Caco-2 (cell line): ENCODE measurements at regions not wholly inside any gene's neighbourhood (a gene's known extent, or its start where the extent isn't known, plus 50 kb on each side); places are given as distances from the start of the nearest gene placed in this dataset.

Experiments
- BruUV-seq: library from RNA; stranded (reverse); fragments of 400-500 nt; replicated peaks from 2 replicates; lab custom pipeline; 2021; lab: Mats Ljungman, UMichigan
- CTCF ChIA-PET: fragments of 300-600 bp; sonication (Branson Sonifier 250); formaldehyde crosslinking; loops from one replicate; lab custom pipeline; 2022; ENCODE audit warnings: antibody characterized with exemption; lab: Charles Lee
- POLR2A ChIA-PET: fragments of 300-600 bp; sonication (Branson Sonifier 250); formaldehyde crosslinking; loops from one replicate; lab custom pipeline; 2022; ENCODE audit warnings: antibody characterized with exemption; lab: Charles Lee
- DNase-seq, 2 experiments: peaks; one replicate each; pipeline versions ENCODE4 v3.0.0 to v3.0.0-alpha.2; 2020 to 2022
- H3K27me3 ChIP-seq: replicated peaks from 2 replicates; pipeline ENCODE4 v1.6.0; 2011; ENCODE audit warnings: low read length; ENCODE audit not compliant: control insufficient read depth, insufficient read depth
- H3K36me3 ChIP-seq: 2 replicates; pipeline ENCODE4 v1.5.1; 2011; ENCODE audit warnings: low read length; ENCODE audit not compliant: control insufficient read depth, insufficient read depth
- H3K4me1 ChIP-seq: fragments of 250-450 bp; sonication (Bioruptor Pico); 2 replicates; pipeline ENCODE4 v1.5.1; 2020; ENCODE audit warnings: mild to moderate bottlenecking
- H3K4me3 ChIP-seq: 2 replicates; pipeline ENCODE4 v1.5.1; 2011; ENCODE audit warnings: low read depth, mild to moderate bottlenecking, control low read depth, low read length
- H3K9me3 ChIP-seq: fragments of 250-450 bp; sonication (Bioruptor Pico); 2 replicates; pipeline ENCODE4 v1.5.1; 2020; ENCODE audit warnings: mild to moderate bottlenecking, moderate library complexity
- H3K27ac Mint-ChIP-seq: one replicate; pipeline ENCODE4 v1.8.0; 2022; ENCODE audit warnings: mixed read lengths; ENCODE audit not compliant: unreplicated experiment
- H3K27me3 Mint-ChIP-seq: one replicate; pipeline ENCODE4 v1.8.0; 2022; ENCODE audit warnings: mixed read lengths; ENCODE audit not compliant: insufficient read depth, unreplicated experiment
- H3K36me3 Mint-ChIP-seq: one replicate; pipeline ENCODE4 v1.8.0; 2022; ENCODE audit warnings: mild to moderate bottlenecking, mixed read lengths; ENCODE audit not compliant: insufficient read depth, unreplicated experiment
- H3K4me1 Mint-ChIP-seq: one replicate; pipeline ENCODE4 v1.8.0; 2022; ENCODE audit warnings: low read depth, mixed read lengths; ENCODE audit not compliant: unreplicated experiment
- H3K4me3 Mint-ChIP-seq: one replicate; pipeline ENCODE4 v1.8.0; 2022; ENCODE audit warnings: mild to moderate bottlenecking, moderate library complexity, mixed read lengths; ENCODE audit not compliant: unreplicated experiment
- H3K9me3 Mint-ChIP-seq: one replicate; pipeline ENCODE4 v1.8.0; 2022; ENCODE audit warnings: mixed read lengths; ENCODE audit not compliant: unreplicated experiment
- CTCF ChIP-seq, 2 experiments: fragments of 200-600 bp in 1 of 2; IDR thresholded peaks; 1 replicate in 1 of 2; 2 replicates in 1 of 2; pipeline versions ENCODE4 v1.5.1 to v1.8.0; 2011 to 2022; ENCODE audit warnings: antibody characterized with exemption in 1 of 2, control low read depth in 1 of 2, inconsistent platforms in 1 of 2, low read depth in 1 of 2, low read length in 1 of 2, mild to moderate bottlenecking in 1 of 2, moderate library complexity in 1 of 2; ENCODE audit not compliant: insufficient read depth in 1 of 2, severe bottlenecking in 1 of 2, unreplicated experiment in 1 of 2
- intact Hi-C: fragments of 100-400 bp; cut with micrococcal nuclease; formaldehyde crosslinking; loops from one replicate; pipeline ENCODE4 v1.10.0; 2022; ENCODE audit not compliant: unreplicated experiment

- Mint-ChIP-seq H3K36me3 (no peaks in the 10 kb centered on the region), H3K27ac (no peak overlapping the region), H3K27me3 (no peaks in the 10 kb centered on the region), H3K9me3 (no peaks in the 10 kb centered on the region), H3K4me3 (no peak overlapping the region), H3K4me1 (peaks cover 23% of the 10 kb centered on the region)
- ChIA-PET POLR2A (no interaction called here), CTCF (no interaction called here)
- no peak for DNase-seq
- no peaks in the 10 kb centered on the region for H3K27me3 ChIP-seq
- no peak overlapping the region for H3K4me3 ChIP-seq
- H3K4me1 ChIP-seq = peaks cover 33% of the 10 kb centered on the region
- BruUV-seq = no TSS peak
- TF ChIP-seq CTCF (IDR thresholded peaks at IDR 0.05; ENCODE audit: insufficient read depth in 1 of 2, low read depth in 1 of 2, low read length in 1 of 2, severe bottlenecking in 1 of 2, unreplicated experiment in 1 of 2) = no peak
- intact Hi-C loops = loop anchor here (5.0 to 10.0 kb wide), 2 partner anchors 153 to 230 kb away; partner anchors contain the start of gene ELL2
- H3K9me3 ChIP-seq = no peaks in the 10 kb centered on the region
- no peaks in the 10 kb centered on the region for H3K36me3 ChIP-seq
Observed at GRCh38 chr5:96115147-96115807, 153.6 kb upstream of the ELL2 start.

- ChIA-PET POLR2A (no interaction called here), CTCF (no interaction called here)
- Histone ChIP-seq H3K4me1 (peaks cover 36% of the 10 kb centered on the region), H3K27me3 (no peaks in the 10 kb centered on the region), H3K9me3 (no peaks in the 10 kb centered on the region), H3K4me3 (no peak overlapping the region), H3K36me3 (no peaks in the 10 kb centered on the region)
- Mint-ChIP-seq H3K27ac (no peak overlapping the region), H3K36me3 (no peaks in the 10 kb centered on the region), H3K9me3 (no peaks in the 10 kb centered on the region), H3K4me3 (no peak overlapping the region), H3K27me3 (no peaks in the 10 kb centered on the region), H3K4me1 (peaks cover 25% of the 10 kb centered on the region)
- DNase-seq = no peak
- TF ChIP-seq CTCF (IDR thresholded peaks at IDR 0.05; ENCODE audit: insufficient read depth in 1 of 2, low read depth in 1 of 2, low read length in 1 of 2, severe bottlenecking in 1 of 2, unreplicated experiment in 1 of 2) = no peak
- intact Hi-C loops = loop anchor here (5.0 to 10.0 kb wide), 3 partner anchors 152 to 230 kb away; partner anchors contain the start of gene ELL2
- BruUV-seq = no TSS peak
Observed at GRCh38 chr5:96114736-96115135, 153.1 kb upstream of the ELL2 start.

GRCh38 chr5:96113170-96113939 is 151.7 kb upstream of the ELL2 start:
- peaks cover 34% of the 10 kb centered on the region for H3K4me1 ChIP-seq
- H3K4me3 ChIP-seq = no peak overlapping the region
- H3K27ac Mint-ChIP-seq = no peak overlapping the region
- no peak overlapping the region for H3K4me3 Mint-ChIP-seq
- intact Hi-C loops = loop anchor here (5.0 to 10.0 kb wide), 2 partner anchors 219 to 229 kb away; no protein-coding TSS in a partner anchor
- ChIA-PET CTCF (no interaction called here), POLR2A (no interaction called here)
- peaks cover 23% of the 10 kb centered on the region for H3K4me1 Mint-ChIP-seq
- no peaks in the 10 kb centered on the region for H3K27me3 Mint-ChIP-seq
- no TSS peak for BruUV-seq
- no peaks in the 10 kb centered on the region for H3K36me3 ChIP-seq
- H3K9me3 Mint-ChIP-seq = no peaks in the 10 kb centered on the region
- H3K9me3 ChIP-seq = no peaks in the 10 kb centered on the region
- DNase-seq = no peak
- TF ChIP-seq CTCF (IDR thresholded peaks at IDR 0.05; ENCODE audit: insufficient read depth in 1 of 2, low read depth in 1 of 2, low read length in 1 of 2, severe bottlenecking in 1 of 2, unreplicated experiment in 1 of 2) = no peak
- H3K27me3 ChIP-seq = no peaks in the 10 kb centered on the region
- H3K36me3 Mint-ChIP-seq = no peaks in the 10 kb centered on the region
